K562 (cell line): ENCODE measurements at regions not wholly inside any gene's neighbourhood (a gene's known extent, or its start where the extent isn't known, plus 50 kb on each side); places are given as distances from the start of the nearest gene placed in this dataset.

ENCODE experiments used
- ATAC-seq: fragments of 200-7000 bp; cut with Tn5 transposase; 3 replicates; pipeline ENCODE4 v1.9.1; 2020; ENCODE audit warnings: moderate library complexity
- BruUV-seq: library from RNA; stranded (reverse); fragments of 400-500 nt; replicated peaks from 2 replicates; lab custom pipeline; 2021; lab: Mats Ljungman, UMichigan
- CTCF ChIA-PET: fragments of 300-600 bp; formaldehyde crosslinking; extraction: SDS; loops from one replicate; lab custom pipeline; 2021; ENCODE audit warnings: low intra/inter-chr PET ratio; lab: Yijun Ruan, JAX
- POLR2A ChIA-PET: fragments of 300-600, 350-650 bp; sonication (Branson Sonifier 250); formaldehyde crosslinking; extraction: SDS; loops from one replicate; lab custom pipeline; 2021; ENCODE audit warnings: antibody characterized with exemption, inconsistent platforms; lab: Yijun Ruan, JAX
- DNase-seq, 4 experiments: peaks; one replicate each; pipeline versions ENCODE4 v3.0.0 to v3.0.0-alpha.2; 2011 to 2018; ENCODE audit warnings: low spot score in 3 of 4, mixed read lengths in 3 of 4; ENCODE audit errors: extremely low read depth in 1 of 4
- FAIRE-seq: peaks from 2 replicates; lab custom pipeline; 2011; peaks lifted over from hg19 to GRCh38; lab: Jason Lieb, UNC
- H2AFZ ChIP-seq: 2 replicates; pipeline ENCODE4 v1.6.0; 2011; ENCODE audit warnings: low read depth, low read length, control low read depth, inconsistent platforms
- H3K27ac ChIP-seq: fragments of 200-600 bp; 3 replicates; pipeline ENCODE4 v1.8.0; 2011; ENCODE audit warnings: low read depth, mild to moderate bottlenecking, control low read depth, inconsistent platforms, low read length, moderate library complexity, mixed read lengths; ENCODE audit errors: extremely low read depth
- H3K27me3 ChIP-seq, 2 experiments: fragments of 300-600 bp in 1 of 2; 2 replicates in 1 of 2; 3 replicates in 1 of 2; pipeline versions ENCODE4 v1.6.0 to v1.8.0; 2011; ENCODE audit warnings: inconsistent platforms in 2 of 2, low read length in 2 of 2, mild to moderate bottlenecking in 1 of 2, mixed read lengths in 1 of 2, moderate library complexity in 1 of 2; ENCODE audit not compliant: control insufficient read depth in 2 of 2, insufficient read depth in 2 of 2
- H3K36me3 ChIP-seq: fragments of 300-600 bp; 3 replicates; pipeline ENCODE4 v1.8.0; 2011; ENCODE audit warnings: mild to moderate bottlenecking, low read length, inconsistent platforms; ENCODE audit not compliant: control insufficient read depth, insufficient read depth
- H3K4me1 ChIP-seq, 2 experiments: fragments of 200-600 bp in 1 of 2; replicated peaks in 1 of 2; 2 replicates in 1 of 2; 3 replicates in 1 of 2; pipeline versions ENCODE4 v1.5.1 to v1.8.0; 2011; ENCODE audit warnings: inconsistent platforms in 2 of 2, low read length in 2 of 2, mild to moderate bottlenecking in 1 of 2, mixed read lengths in 1 of 2, moderate library complexity in 1 of 2; ENCODE audit not compliant: control insufficient read depth in 2 of 2, insufficient read depth in 2 of 2
- H3K4me2 ChIP-seq: 2 replicates; pipeline ENCODE4 v1.6.1; 2011; ENCODE audit warnings: low read length, control low read depth, inconsistent platforms, mixed read lengths; ENCODE audit not compliant: insufficient read depth
- H3K4me3 ChIP-seq: fragments of 200-600 bp; sonication (generic), shearing (Covaris generic); 2 replicates; pipeline ENCODE4 v1.5.1; 2016; ENCODE audit warnings: control low read depth, inconsistent platforms
- H3K79me2 ChIP-seq: fragments of 200-600 bp; 3 replicates; pipeline ENCODE4 v1.8.0; 2011; ENCODE audit warnings: low read length, inconsistent platforms; ENCODE audit not compliant: control insufficient read depth, insufficient read depth
- H3K9ac ChIP-seq, 2 experiments: 2 replicates each; pipeline versions ENCODE4 v1.6.0 to v1.6.1; 2011; ENCODE audit warnings: low read depth in 2 of 2, low read length in 2 of 2, control low read depth in 1 of 2, inconsistent platforms in 1 of 2, mild to moderate bottlenecking in 1 of 2, mixed read lengths in 1 of 2; ENCODE audit not compliant: insufficient read depth in 1 of 2
- H3K9me1 ChIP-seq: one replicate; pipeline ENCODE4 v1.6.0; 2011; ENCODE audit warnings: inconsistent platforms, mild to moderate bottlenecking, low read length, moderate library complexity; ENCODE audit not compliant: control insufficient read depth, insufficient read depth
- H3K9me3 ChIP-seq: replicated peaks from 2 replicates; pipeline ENCODE4 v1.5.1; 2011; ENCODE audit warnings: low read depth, low read length, inconsistent platforms; ENCODE audit not compliant: control insufficient read depth, insufficient read depth
- H4K20me1 ChIP-seq: replicated peaks from 2 replicates; pipeline ENCODE4 v1.6.1; 2011; ENCODE audit warnings: low read length, inconsistent platforms, mixed read lengths; ENCODE audit not compliant: control insufficient read depth, insufficient read depth
- ARNT ChIP-seq, 2 experiments: fragments of 450-650 bp; IDR thresholded peaks; 2 replicates each; pipeline ENCODE4 v1.6.1; 2016; ENCODE audit warnings: mild to moderate bottlenecking in 1 of 2
- DMBX1 ChIP-seq: fragments of 250-450 bp; sonication (Bioruptor Pico); IDR thresholded peaks from 2 replicates; pipeline ENCODE4 v1.8.0; 2022; ENCODE audit warnings: inconsistent platforms, mild to moderate bottlenecking, moderate library complexity, borderline replicate concordance
- MXD1 ChIP-seq: fragments of 250-450 bp; sonication (Bioruptor Pico); IDR thresholded peaks from 2 replicates; pipeline ENCODE4 v1.8.0; 2021; ENCODE audit warnings: borderline replicate concordance, mild to moderate bottlenecking, moderate library complexity; ENCODE audit not compliant: poor library complexity, severe bottlenecking
- NFE2 ChIP-seq: IDR thresholded peaks from 2 replicates; pipeline ENCODE4 v1.6.1; 2014; ENCODE audit warnings: antibody characterized with exemption, low read depth
- NFE2L1 ChIP-seq: fragments of 450-650 bp; IDR thresholded peaks from 2 replicates; pipeline ENCODE4 v1.6.1; 2016; ENCODE audit warnings: missing genetic modification characterization, low read depth, mild to moderate bottlenecking, missing compliant biosample characterization, moderate library complexity, borderline replicate concordance
- NR1H2 ChIP-seq: sonication (generic); formaldehyde crosslinking; IDR thresholded peaks from 2 replicates; pipeline ENCODE4 v1.4.0; 2020; ENCODE audit warnings: mild to moderate bottlenecking, missing genetic modification reagents
- RBM25 ChIP-seq: fragments of 200-400 bp; formaldehyde crosslinking; IDR thresholded peaks from 2 replicates; pipeline ENCODE4 v1.6.1; 2018; ENCODE audit warnings: low read length, low read depth, moderate library complexity; ENCODE audit not compliant: severe bottlenecking
- SMARCA4 ChIP-seq: fragments of 450-650 bp; IDR thresholded peaks from 2 replicates; pipeline ENCODE4 v1.6.1; 2016
- SUPT5H ChIP-seq: fragments of 450-650 bp; IDR thresholded peaks from 2 replicates; pipeline ENCODE4 v1.6.1; 2016
- TAF1 ChIP-seq: IDR thresholded peaks from 2 replicates; pipeline ENCODE4 v1.6.1; 2011; ENCODE audit warnings: mild to moderate bottlenecking, low read length, moderate library complexity; ENCODE audit not compliant: insufficient read depth, control insufficient read depth, severe bottlenecking; ENCODE audit errors: extremely low read depth
- TFAM ChIP-seq: fragments of 250-450 bp; sonication (Bioruptor Pico); conservative IDR thresholded peaks from 2 replicates; pipeline ENCODE4 v1.5.0; 2021; ENCODE audit warnings: mild to moderate bottlenecking, moderate library complexity
- ZKSCAN3 ChIP-seq: fragments of 250-450 bp; sonication (Bioruptor Pico); IDR thresholded peaks from 2 replicates; pipeline ENCODE4 v1.4.0; 2020
- ZNF57 ChIP-seq: fragments of 450-650 bp; formaldehyde crosslinking; IDR thresholded peaks from 2 replicates; pipeline ENCODE4 v1.4.0; 2020; ENCODE audit warnings: mild to moderate bottlenecking, moderate library complexity
- WGBS: fragments of 100-300 bp; shearing (Covaris generic); methylation state at CpG from one replicate; pipeline ENCODE4 v1.1.6; 2016; ENCODE audit warnings: low coverage, mixed read lengths; ENCODE audit not compliant: insufficient coverage; ENCODE audit errors: missing lambda C conversion rate; 5-methylcytosine and 5-hydroxymethylcytosine counted together
- in situ Hi-C: fragments of 300-500 bp; cut with MboI; formaldehyde crosslinking; loops from 4 replicates; pipeline ENCODE4 v1.15.0; 2018; ENCODE audit warnings: inconsistent platforms, mixed read lengths
- intact Hi-C: fragments of 100-400 bp; cut with micrococcal nuclease; formaldehyde crosslinking; loops from 2 replicates; pipeline ENCODE4 v1.14.2; 2022
- TF ChIP-seq, protein P1 (sequence below): fragments of 450-650 bp; formaldehyde crosslinking; IDR thresholded peaks from 2 replicates; pipeline ENCODE4 v1.4.0; 2020; ENCODE audit warnings: mild to moderate bottlenecking, mixed read lengths
- TF ChIP-seq, protein P2 (sequence below): fragments of 200-800 bp; sonication (Bioruptor generic); IDR thresholded peaks from 2 replicates; pipeline ENCODE4 v1.6.1; 2017; ENCODE audit warnings: missing genetic modification characterization, missing compliant biosample characterization

DNA sequence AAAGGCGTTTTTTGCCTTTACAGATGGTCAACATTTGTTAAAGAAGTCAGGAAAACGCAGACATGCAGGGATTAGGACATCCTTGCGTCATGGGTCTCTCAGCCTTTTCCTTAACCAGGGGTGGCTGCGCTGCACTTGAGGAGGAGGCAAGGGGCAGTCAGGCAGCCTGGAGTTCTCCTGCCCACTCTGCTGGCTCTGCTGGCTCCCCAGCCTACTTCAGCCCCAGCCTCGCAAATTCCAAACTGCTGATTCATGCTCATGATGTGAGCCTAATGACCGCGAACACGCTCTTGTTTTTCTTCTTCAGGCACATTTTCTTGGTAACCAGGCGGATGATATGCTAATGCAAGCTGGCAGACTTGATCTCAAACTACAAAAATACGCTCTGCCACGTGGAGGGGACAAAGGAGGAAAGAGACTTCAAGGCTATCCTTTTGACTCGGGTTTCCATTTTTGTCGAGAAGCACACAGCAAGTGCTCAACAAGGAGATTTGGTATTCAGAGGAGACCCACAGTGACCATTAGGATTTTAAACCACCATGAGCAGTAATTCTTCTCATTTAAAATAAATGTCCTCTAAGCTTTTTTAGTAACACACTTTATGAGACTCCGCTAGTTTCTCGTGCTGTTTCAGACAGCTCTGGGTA, 290.3 kb upstream of the STXBP5 start (continued):
- TF ChIP-seq SUPT5H (peak; percentile 52), NR1H2 (no peak)
- TF ChIP-seq, protein P1, sequence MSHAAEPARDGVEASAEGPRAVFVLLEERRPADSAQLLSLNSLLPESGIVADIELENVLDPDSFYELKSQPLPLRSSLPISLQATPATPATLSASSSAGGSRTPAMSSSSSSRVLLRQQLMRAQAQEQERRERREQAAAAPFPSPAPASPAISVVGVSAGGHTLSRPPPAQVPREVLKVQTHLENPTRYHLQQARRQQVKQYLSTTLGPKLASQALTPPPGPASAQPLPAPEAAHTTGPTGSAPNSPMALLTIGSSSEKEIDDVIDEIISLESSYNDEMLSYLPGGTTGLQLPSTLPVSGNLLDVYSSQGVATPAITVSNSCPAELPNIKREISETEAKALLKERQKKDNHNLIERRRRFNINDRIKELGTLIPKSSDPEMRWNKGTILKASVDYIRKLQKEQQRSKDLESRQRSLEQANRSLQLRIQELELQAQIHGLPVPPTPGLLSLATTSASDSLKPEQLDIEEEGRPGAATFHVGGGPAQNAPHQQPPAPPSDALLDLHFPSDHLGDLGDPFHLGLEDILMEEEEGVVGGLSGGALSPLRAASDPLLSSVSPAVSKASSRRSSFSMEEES (CRISPR knock-in tag), result 0 out of 2 replicates have a peak, but pooled peaks have one; percentile 7

DNA sequence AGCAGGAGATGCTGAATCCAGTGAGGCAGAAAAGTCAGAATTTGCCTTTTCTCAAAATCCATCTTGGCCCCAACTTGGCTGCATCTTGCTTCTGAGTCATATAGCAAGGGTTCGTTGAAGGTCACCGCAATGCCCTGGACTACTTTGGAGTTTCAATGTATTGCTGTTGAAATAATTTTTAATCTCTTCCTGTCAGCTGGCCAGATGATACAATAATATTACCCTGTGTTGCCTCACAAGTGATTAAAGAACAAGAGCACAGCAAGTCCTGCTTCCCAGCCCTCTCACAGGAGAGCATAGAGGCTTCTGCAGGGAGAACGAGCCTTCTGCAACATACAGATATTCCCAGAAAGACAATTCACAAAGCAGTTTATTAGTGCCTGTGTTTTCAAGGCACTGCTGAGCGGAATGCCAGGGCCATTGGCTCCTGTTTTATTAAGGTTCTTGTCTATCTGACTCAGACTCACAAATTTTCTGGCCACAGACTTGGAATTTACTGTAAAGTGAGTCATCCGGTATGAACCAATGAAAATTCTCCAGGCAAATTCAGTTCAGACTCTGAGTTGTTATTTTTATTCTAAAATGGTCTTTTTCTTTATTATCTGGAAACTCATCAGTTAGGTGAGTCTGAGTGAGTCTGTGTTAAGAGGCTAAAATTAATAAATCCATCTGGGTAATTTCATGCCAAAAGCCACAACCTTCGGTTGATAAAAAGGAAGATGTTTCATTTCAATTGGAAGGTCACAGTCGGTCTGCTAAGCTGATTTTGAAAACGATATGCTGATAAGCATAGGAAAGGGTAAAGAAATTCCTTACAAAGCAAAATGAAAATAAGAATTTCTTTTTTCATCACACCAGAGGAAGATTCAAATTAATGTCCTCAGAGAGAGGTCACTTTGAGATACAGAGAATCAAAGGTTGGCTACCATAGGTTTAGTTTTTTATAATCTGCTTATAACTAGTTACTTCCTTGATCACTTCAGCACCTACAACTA, 289.4 kb upstream of the STXBP5 start:
- peak overlapping the region; percentile 10; the same call in 1 of the 2 replicates for H3K4me3 ChIP-seq
- peak overlapping the region; percentile 95 for H2AFZ ChIP-seq
- H3K9me3 ChIP-seq, result no peaks in the 10 kb centered on the region
- intact Hi-C loops (loop anchor here (1.0 to 5.0 kb wide), 4 partner anchors 28 to 288 kb away; no protein-coding TSS in a partner anchor), in situ Hi-C loops (no loop called here)
- no peaks in the 10 kb centered on the region for H3K27me3 ChIP-seq
- no peaks in the 10 kb centered on the region for H3K36me3 ChIP-seq
- H4K20me1 ChIP-seq, result no peaks in the 10 kb centered on the region
- 1% methylated on average over 8 of the region's 8 CpGs for WGBS
- peak; percentile 75 for FAIRE-seq
- peak overlapping the region in 1 of 2 experiments; percentile 86; a peak in 3 of 4 replicates for H3K9ac ChIP-seq
- TSS peak; percentile 68 for BruUV-seq
- H3K9me1 ChIP-seq, result no peaks in the 10 kb centered on the region
- peaks cover 4 to 77% of the 10 kb centered on the region in 2 experiments; a peak in 4 of 5 replicates for H3K4me1 ChIP-seq
- no peaks in the 10 kb centered on the region for H3K79me2 ChIP-seq
- POLR2A ChIA-PET, result interaction anchor here (0.6 to 3.5 kb wide), 12 partner anchors 9 to 305 kb away, joined by 3 to 36 read pairs (median 4); partner anchors contain the start of gene STXBP5
- CTCF ChIA-PET, result no interaction called here
- ATAC-seq, result peak; percentile 70
- peak; percentile 64 to 85 (median 68) for DNase-seq
- peak overlapping the region; percentile 81 for H3K4me2 ChIP-seq
- H3K27ac ChIP-seq, result peak overlapping the region; percentile 96
- peak; percentile 2; the same call in 1 of the 2 replicates for TF ChIP-seq NFE2
- TF ChIP-seq NFE2L1 (tag), result no peak
- no peak for TF ChIP-seq RBM25
- TF ChIP-seq, protein P2, sequence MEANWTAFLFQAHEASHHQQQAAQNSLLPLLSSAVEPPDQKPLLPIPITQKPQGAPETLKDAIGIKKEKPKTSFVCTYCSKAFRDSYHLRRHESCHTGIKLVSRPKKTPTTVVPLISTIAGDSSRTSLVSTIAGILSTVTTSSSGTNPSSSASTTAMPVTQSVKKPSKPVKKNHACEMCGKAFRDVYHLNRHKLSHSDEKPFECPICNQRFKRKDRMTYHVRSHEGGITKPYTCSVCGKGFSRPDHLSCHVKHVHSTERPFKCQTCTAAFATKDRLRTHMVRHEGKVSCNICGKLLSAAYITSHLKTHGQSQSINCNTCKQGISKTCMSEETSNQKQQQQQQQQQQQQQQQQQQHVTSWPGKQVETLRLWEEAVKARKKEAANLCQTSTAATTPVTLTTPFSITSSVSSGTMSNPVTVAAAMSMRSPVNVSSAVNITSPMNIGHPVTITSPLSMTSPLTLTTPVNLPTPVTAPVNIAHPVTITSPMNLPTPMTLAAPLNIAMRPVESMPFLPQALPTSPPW (CRISPR knock-in tag), result no peak
- TF ChIP-seq ARNT (IDR thresholded peaks at IDR 0.05), result peak in 1 of 2 experiments; percentile 68; a peak in 2 of 4 replicates
- no peak for TF ChIP-seq TFAM (CRISPR knock-in tag)
- peak; percentile 37 for TF ChIP-seq TAF1
- no peak for TF ChIP-seq MXD1 (CRISPR knock-in tag)
- TF ChIP-seq ZNF57 (CRISPR knock-in tag), result no peak
- TF ChIP-seq DMBX1 (CRISPR knock-in tag), result 0 out of 2 replicates have a peak, but pooled peaks have one; percentile 3
- TF ChIP-seq SMARCA4, result peak; percentile 86
- TF ChIP-seq ZKSCAN3 (CRISPR knock-in tag), result no peak
